Type B pancreatic cell (in vitro differentiated cells): ENCODE measurements at regions not wholly inside any gene's neighbourhood (a gene's known extent, or its start where the extent isn't known, plus 50 kb on each side); places are given as distances from the start of the nearest gene placed in this dataset.

Experiments used
- DNase-seq: peaks from one replicate; pipeline ENCODE4 v3.0.0; 2021; ENCODE audit warnings: mixed read lengths; ENCODE audit not compliant: unreplicated experiment; ENCODE audit errors: extremely low spot score
- H3K27ac Mint-ChIP-seq: 2 replicates; pipeline ENCODE4 v1.8.0; 2021; ENCODE audit warnings: mild to moderate bottlenecking, mixed read lengths
- H3K27me3 Mint-ChIP-seq: 2 replicates; pipeline ENCODE4 v1.8.0; 2021; ENCODE audit warnings: mixed read lengths
- H3K36me3 Mint-ChIP-seq: 2 replicates; pipeline ENCODE4 v1.8.0; 2021; ENCODE audit warnings: mixed read lengths
- H3K4me1 Mint-ChIP-seq: one replicate; pipeline ENCODE4 v1.8.0; 2021; ENCODE audit warnings: mixed read lengths; ENCODE audit not compliant: unreplicated experiment
- H3K4me3 Mint-ChIP-seq: 2 replicates; pipeline ENCODE4 v1.8.0; 2021; ENCODE audit warnings: mild to moderate bottlenecking, mixed read lengths
- H3K9me3 Mint-ChIP-seq: 2 replicates; pipeline ENCODE4 v1.8.0; 2021; ENCODE audit warnings: mixed read lengths
- TF ChIP-seq, protein P1 (sequence below): fragments of 200-600 bp; sonication (generic); conservative IDR thresholded peaks from 2 replicates; pipeline ENCODE4 v1.5.0; 2021; ENCODE audit warnings: antibody characterized with exemption, mild to moderate bottlenecking

DNA sequence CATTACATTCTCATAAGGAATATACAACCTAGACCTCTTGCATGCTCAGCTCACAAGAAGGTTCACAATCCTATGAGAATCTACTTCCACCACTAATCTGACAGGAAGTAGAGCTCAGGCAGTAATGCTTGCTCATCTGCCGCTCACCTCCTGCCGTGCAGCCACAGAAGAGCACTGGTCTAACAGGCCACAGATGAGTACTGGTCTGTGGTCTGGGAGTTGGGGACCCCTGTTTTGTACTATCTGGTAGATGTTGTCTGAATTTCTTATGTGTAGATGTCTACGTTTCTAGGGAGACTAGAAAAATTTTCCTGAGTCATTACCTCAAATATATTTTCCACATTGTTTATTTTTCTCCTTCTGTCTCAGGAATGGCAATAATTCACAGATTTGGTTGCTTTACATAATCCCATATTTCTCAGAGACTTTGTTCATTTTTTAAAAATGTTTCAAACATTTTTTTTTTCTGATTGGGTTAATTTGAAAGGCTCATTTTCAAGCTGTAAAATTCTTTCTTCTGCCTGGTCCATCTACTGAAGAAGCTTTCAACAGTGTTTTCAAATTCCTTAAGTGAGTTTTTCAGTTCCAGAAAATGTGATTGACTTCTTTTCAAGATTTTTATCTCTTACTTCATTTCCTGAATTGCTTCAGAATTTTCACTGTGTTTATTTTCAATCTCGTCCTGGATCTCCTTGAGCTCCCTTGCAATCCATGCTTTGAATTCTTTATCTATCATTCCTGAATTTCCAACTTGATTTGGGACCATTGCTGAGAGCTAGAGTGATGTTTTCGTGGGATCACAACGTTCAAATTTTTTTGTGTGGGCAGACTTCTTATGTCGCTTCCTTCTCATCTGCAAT is 1322.2 kb downstream of the PCDH9 start:
- TF ChIP-seq, protein P1, sequence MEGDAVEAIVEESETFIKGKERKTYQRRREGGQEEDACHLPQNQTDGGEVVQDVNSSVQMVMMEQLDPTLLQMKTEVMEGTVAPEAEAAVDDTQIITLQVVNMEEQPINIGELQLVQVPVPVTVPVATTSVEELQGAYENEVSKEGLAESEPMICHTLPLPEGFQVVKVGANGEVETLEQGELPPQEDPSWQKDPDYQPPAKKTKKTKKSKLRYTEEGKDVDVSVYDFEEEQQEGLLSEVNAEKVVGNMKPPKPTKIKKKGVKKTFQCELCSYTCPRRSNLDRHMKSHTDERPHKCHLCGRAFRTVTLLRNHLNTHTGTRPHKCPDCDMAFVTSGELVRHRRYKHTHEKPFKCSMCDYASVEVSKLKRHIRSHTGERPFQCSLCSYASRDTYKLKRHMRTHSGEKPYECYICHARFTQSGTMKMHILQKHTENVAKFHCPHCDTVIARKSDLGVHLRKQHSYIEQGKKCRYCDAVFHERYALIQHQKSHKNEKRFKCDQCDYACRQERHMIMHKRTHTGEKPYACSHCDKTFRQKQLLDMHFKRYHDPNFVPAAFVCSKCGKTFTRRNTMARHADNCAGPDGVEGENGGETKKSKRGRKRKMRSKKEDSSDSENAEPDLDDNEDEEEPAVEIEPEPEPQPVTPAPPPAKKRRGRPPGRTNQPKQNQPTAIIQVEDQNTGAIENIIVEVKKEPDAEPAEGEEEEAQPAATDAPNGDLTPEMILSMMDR, result no peak
- Mint-ChIP-seq H3K9me3 (peaks cover 20% of the 10 kb centered on the region), H3K36me3 (no peaks in the 10 kb centered on the region), H3K27me3 (no peaks in the 10 kb centered on the region), H3K4me1 (no peaks in the 10 kb centered on the region), H3K4me3 (no peak overlapping the region), H3K27ac (no peak overlapping the region)
- no peak for DNase-seq

DNA sequence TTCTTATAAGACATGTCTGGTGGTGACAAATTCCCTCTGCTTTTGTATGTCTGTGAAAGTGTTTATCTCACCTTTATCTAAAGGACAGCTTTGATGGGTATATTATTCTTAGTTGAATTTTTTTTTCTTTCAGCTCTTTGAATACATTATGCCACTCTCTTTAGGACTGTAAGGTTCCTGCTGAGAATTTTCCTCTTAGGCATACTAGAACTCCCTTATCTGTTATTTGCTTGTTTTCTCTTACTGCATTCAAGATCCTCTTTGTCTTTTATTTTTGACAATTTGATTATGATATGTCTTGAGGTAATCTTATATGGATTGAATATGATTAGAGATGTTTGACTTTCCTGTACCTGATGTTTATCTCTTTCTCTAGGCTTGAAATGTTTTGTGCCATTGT is 1328.4 kb downstream of the PCDH9 start:
- TF ChIP-seq, protein P1, result no peak
- Mint-ChIP-seq H3K9me3 (peaks cover 9% of the 10 kb centered on the region), H3K27ac (no peak overlapping the region), H3K4me3 (no peak overlapping the region), H3K36me3 (no peaks in the 10 kb centered on the region), H3K4me1 (no peaks in the 10 kb centered on the region), H3K27me3 (no peaks in the 10 kb centered on the region)
- no peak for DNase-seq

DNA sequence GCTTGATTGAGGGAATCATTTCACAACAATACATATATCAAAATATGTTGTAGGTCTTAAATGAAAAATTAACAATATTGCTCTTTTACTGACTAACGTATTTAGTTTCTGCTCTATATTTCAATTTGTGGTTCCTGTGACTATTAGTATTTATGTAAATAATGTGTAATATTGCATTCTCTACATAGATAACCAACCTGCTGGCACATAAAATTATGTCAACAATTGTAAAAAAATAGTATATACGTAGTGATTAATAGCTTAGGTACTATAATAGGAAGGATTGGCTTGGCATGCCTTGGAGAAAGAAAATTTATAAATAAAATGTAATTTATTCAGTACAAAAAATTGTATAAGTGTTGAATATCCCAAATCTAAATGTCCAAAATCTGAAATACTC is 1336.1 kb downstream of the PCDH9 start:
- Mint-ChIP-seq H3K4me1 (no peaks in the 10 kb centered on the region), H3K4me3 (no peak overlapping the region), H3K27ac (no peak overlapping the region), H3K36me3 (no peaks in the 10 kb centered on the region), H3K27me3 (no peaks in the 10 kb centered on the region), H3K9me3 (no peaks in the 10 kb centered on the region)
- TF ChIP-seq, protein P1, result no peak
- DNase-seq, result no peak

DNA sequence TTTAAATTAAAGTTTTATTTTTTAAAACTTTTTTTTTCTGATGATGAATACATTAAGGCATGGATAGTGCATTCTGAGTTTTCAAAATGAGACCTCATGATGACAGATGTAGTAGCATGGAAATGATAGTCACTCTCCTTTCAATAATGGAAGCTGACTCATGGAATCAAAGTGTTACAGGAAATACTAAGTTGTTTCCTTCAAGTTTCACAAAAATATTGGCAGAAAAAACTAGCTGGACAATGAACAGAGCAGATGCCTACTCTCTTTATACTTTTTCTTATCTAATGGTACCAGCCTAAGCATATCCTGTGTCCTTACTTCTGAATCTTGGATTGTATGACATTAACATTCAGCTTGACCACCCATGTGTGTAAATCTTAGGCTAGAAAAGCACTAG is 1337.3 kb downstream of the PCDH9 start:
- no peaks in the 10 kb centered on the region for H3K9me3 Mint-ChIP-seq

DNA sequence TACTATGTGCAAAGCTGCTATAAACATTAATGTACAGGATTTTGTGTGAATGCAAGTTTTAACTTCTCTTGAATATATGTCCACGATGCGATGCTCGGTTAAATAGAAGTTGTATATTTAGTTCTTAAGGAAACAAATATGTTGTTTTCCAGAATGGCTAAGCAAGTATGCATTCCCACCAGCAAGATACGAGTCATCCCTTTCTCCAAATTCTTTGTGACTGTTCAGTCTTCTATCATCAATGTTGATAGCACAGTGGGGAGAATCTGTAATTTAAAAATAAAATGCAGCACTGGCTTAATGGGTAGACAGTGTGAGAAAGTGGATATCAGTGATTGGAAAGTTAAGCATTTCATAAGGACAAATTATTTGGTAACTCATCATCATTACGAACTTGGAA is 1340.8 kb downstream of the PCDH9 start:
- TF ChIP-seq, protein P1, result no peak
- Mint-ChIP-seq H3K36me3 (no peaks in the 10 kb centered on the region), H3K9me3 (no peaks in the 10 kb centered on the region), H3K27me3 (no peaks in the 10 kb centered on the region), H3K27ac (no peak overlapping the region), H3K4me3 (no peak overlapping the region), H3K4me1 (no peaks in the 10 kb centered on the region)
- no peak for DNase-seq

More for the DNA sequence above, 1337.3 kb downstream of the PCDH9 start:
- Mint-ChIP-seq H3K27ac (no peak overlapping the region), H3K27me3 (no peaks in the 10 kb centered on the region), H3K36me3 (no peaks in the 10 kb centered on the region), H3K4me1 (no peaks in the 10 kb centered on the region), H3K4me3 (no peak overlapping the region)
- TF ChIP-seq, protein P1, result no peak
- DNase-seq, result no peak
